ENCODE measurements at regions not wholly inside any gene's neighbourhood (a gene's known extent, or its start where the extent isn't known, plus 50 kb on each side); places are given as distances from the start of the nearest gene placed in this dataset.

- DNase-seq (ENCODE audit: extremely low read depth in 1 of 11, low read depth in 9 of 11, low spot score in 4 of 11) = no peak
These were observed 119.1 kb upstream of the PRNP start for GRCh38 chr20:4567170-4567569.

GRCh38 chr20:4563534-4563933 lies 122.7 kb upstream of the PRNP start:
- DNase-seq (ENCODE audit: extremely low read depth in 1 of 11, low read depth in 9 of 11, low spot score in 4 of 11) = peak; percentile 13 to 58 (median 31)

DNA sequence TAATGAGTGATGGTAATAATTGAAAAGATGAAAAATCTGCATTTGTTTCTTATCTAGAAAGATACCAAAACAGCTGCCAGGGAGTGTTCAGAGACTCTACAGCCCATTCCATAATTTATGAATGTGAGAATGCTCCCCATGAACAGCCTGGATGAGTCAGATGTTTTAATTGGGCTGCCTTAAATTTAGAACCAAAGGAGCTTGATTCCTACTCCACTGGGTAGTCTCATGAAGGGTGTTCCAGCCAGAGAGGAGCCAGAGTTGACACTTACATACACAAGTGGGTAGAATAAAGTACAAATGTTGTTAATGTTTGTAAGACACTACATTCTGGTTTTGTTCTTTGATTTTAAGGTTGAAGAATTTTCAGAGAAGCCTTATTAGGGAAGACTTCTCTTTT lies 123.2 kb upstream of the PRNP start:
- DNase-seq (ENCODE audit: extremely low read depth in 1 of 11, low read depth in 9 of 11, low spot score in 4 of 11) = no peak

DNA sequence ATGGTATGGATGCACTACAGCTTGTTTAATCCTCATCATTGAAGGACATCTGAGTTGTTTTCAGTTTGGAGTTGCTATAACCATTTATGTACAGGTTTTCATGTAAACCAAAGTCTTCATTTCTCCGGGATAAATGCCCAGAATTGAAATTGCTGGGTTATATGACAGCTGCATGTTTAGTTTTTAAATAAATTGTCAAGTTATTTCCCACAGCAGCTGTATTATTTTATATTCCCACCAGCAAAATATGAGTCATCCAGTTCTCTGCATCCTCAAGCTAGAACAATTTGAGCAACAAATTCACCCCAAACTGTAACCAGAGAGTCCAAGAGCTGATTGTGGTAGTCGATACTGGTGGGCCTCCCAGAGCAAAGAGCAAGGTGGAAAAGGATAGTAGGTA lies 125.6 kb upstream of the PRNP start:
- no peak for DNase-seq (ENCODE audit: extremely low read depth in 1 of 11, low read depth in 9 of 11, low spot score in 4 of 11)

DNA sequence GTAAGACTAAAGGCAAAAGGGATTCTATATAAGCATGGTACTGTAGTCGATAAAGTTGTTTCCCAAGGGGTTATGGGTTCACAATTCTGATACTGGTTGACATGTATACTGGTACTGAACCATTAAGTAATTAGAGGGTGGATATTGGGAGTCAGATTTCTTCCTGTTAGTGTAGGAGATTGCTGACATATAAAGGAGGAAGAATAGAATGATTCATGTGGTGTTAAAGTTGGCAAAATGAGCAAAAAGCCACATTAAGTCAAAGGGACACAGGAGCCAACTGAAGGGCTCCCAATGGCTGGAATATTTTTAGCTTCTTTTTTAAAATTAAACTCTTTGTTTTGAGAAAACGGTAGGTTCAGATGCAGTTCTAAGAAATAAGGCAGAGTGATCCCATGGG lies 126.3 kb upstream of the PRNP start:
- DNase-seq (ENCODE audit: extremely low read depth in 1 of 11, low read depth in 9 of 11, low spot score in 4 of 11) = no peak

GRCh38 chr20:4559106-4559505 lies 127.2 kb upstream of the PRNP start:
- DNase-seq (ENCODE audit: extremely low read depth in 1 of 11, low read depth in 9 of 11, low spot score in 4 of 11) = no peak

GRCh38 chr20:4556781-4557180 lies 129.5 kb upstream of the PRNP start:
- DNase-seq (ENCODE audit: extremely low read depth in 1 of 11, low read depth in 9 of 11, low spot score in 4 of 11) = no peak

GRCh38 chr20:4555188-4555890 lies 130.9 kb upstream of the PRNP start:
- DNase-seq (ENCODE audit: extremely low read depth in 1 of 11, low read depth in 9 of 11, low spot score in 4 of 11) = no peak

GRCh38 chr20:4554346-4554745 lies 131.9 kb upstream of the PRNP start:
- DNase-seq (ENCODE audit: extremely low read depth in 1 of 11, low read depth in 9 of 11, low spot score in 4 of 11) = no peak

DNA sequence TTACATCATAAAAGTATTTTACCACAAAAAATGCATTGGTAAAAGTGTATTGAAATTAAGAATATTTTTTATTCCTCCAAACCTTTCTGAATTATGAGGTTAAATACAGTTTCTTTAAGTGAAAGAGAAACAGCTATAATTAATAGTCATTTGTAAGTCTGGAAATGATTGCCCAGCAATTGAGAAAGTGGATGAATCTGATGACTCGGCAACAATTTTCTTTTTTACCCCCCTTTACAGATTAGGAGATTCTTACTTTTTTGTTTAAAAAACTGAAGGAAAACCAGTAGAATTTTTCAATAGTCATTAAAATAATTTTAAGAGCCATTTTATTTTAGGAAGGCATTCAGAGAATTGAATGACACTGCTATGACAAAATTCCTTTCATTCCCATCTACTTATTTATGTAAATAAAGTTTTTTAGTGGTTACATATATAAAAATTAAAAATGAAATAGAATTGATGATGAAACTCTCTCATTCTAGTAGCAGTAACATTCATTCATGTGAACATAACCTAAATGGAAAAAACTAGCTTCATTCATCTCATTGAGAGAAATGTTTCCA lies 134.1 kb upstream of the PRNP start:
- DNase-seq (ENCODE audit: extremely low read depth in 1 of 11, low read depth in 9 of 11, low spot score in 4 of 11) = no peak

GRCh38 chr20:4550740-4551139 lies 135.5 kb upstream of the PRNP start:
- no peak for DNase-seq (ENCODE audit: extremely low read depth in 1 of 11, low read depth in 9 of 11, low spot score in 4 of 11)

DNA sequence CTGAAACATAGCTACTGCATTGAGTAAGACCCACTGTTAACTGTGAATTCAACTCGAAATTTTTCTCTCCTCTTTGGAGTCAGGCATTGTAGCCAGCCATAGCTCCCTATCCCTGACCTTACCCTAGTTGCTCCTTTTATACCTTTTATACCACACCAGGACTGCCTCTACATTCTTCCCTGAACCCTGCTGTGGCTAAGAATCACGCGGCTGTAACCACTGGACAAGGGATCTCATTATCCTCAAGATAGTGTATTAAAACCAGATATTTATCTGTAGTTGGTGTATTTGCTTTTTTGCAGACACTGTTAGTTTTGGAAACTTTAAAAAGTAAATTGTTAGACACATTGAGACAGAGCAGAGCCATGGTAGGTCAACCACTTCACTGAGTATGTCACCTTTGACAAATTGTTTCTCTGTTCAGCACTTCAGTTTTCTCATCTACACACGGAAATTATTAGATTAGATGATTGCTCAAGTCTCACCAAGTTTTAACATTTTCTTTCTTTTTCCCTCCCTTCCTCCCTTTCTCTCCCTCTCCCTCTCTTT lies 136.5 kb upstream of the PRNP start:
- DNase-seq (ENCODE audit: extremely low read depth in 1 of 11, low read depth in 9 of 11, low spot score in 4 of 11) = no peak

DNA sequence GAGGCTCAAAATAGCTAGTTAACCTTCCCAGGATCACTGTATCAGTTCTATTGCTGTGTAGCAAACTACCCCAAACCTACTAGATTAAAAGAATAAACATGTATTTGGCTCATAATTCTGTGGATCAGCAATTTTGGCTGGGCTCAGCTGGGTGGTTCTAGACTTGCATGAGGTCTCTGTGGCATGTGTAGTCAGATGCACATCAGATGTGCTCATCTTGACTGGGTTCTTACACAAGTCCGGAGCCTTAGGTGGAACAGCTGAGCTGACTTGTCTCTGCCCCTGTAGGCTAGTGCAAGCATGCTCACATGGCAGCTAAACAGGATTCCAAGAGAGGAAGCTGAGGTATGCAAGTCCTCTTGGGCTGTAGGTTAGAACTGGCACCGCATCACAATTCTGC lies 137.7 kb upstream of the PRNP start:
- no peak for DNase-seq (ENCODE audit: extremely low read depth in 1 of 11, low read depth in 9 of 11, low spot score in 4 of 11)

DNA sequence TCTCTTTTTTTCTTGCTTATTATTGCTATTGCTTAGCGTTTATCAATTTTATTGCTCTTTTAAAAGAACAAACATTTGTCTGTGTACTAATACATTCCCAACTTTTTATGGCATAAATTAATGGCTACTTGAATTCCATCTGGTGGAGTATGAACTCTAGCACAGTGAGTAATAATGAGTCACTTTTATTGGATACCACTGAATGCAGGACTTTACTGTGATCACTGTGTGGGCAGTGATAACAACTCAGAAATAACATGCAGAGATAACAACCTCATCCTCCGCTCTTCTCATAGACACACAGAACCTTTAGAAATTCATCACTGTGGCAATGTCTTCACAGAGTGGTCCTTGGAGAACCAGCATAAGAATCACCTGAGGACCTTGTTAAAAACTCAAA lies 139.5 kb upstream of the PRNP start:
- no peak for DNase-seq (ENCODE audit: extremely low read depth in 1 of 11, low read depth in 9 of 11, low spot score in 4 of 11)

GRCh38 chr20:4546342-4546741 lies 139.9 kb upstream of the PRNP start:
- DNase-seq (ENCODE audit: extremely low read depth in 1 of 11, low read depth in 9 of 11, low spot score in 4 of 11) = no peak

DNA sequence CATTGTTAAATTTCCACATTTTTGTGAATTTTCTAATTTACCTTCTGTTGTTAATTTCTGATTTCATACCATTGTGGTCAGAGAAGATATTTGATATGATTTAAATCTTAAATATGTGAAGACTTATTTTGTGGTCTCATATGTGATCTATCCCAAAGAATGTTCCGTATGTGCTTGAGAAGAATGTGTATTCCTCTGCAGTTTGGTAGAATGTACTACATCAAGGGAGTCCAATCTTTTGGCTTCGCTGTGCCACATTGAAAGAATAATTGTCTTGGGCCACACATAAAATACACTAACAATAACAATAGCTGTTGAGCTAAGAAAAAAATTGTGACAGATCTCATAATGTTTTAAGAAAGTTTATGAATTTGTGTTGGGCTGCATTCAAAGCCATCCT lies 140.7 kb upstream of the PRNP start:
- no peak for DNase-seq (ENCODE audit: extremely low read depth in 1 of 11, low read depth in 9 of 11, low spot score in 4 of 11)

GRCh38 chr20:4544765-4545164 lies 141.5 kb upstream of the PRNP start:
- no peak for DNase-seq (ENCODE audit: extremely low read depth in 1 of 11, low read depth in 9 of 11, low spot score in 4 of 11)

DNA sequence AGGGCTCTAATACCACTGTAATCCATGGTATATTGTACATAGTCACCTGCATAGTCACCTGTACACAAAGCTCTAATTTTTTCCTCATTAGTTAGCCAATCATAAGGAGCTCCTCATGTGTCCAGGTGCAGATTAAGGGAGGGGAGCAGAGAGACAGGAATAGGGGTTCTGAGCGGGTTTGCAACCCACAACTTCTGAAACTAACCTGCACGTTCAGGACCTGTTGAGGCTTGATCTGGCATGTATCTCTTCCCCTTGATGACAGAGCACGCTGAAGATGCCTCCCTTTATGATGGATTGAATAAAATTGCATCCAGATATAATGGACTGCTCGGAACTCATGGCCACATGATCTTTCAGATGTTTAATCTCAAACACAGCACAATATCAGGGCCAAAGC lies 144.0 kb upstream of the PRNP start:
- DNase-seq (ENCODE audit: extremely low read depth in 1 of 11, low read depth in 9 of 11, low spot score in 4 of 11) = no peak

- DNase-seq (ENCODE audit: extremely low read depth in 1 of 11, low read depth in 9 of 11, low spot score in 4 of 11) = no peak
These were observed 151.9 kb upstream of the PRNP start for GRCh38 chr20:4534315-4534714.

DNA sequence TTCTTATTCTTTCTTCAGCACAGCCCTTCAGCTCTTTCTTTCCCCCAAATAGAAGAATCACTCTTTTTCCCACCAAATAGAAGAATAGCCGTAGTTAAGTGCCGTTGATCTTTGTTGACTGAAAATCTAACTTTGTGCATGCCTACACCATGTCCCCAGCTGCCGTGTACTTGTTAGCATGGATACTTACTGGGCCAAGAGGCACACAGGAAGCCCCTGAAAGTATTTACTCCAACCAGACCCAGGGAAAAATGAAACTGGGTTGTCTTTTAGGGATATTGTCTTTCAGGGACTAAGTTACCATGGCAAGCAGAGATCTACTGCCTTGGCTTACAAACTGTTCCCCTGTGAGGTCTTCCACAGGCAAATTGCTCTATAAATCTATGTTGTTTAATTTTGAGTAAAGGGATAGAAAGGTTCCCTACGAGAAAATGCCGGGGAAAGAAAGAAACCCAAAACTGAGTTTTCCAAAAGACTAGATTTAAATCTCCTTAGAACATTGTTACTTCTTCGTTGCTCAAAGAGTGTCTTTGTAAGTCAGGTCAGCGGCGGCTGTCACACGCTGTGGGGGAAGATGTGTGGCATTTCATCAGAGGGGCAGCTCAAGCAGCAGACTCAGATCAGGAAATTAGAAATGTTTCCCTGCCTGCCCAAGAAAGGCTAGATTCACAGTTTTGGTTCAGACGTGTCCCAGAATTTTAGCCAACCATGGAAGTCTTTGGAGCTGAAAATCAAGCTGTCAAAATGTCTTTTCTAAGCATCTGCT lies 152.7 kb upstream of the PRNP start:
- DNase-seq (ENCODE audit: extremely low read depth in 1 of 11, low read depth in 9 of 11, low spot score in 4 of 11) = no peak

Data from renal cortex interstitium (tissue), 11 donors.